ENCODE measurements at regions not wholly inside any gene's neighbourhood (a gene's known extent, or its start where the extent isn't known, plus 50 kb on each side); places are given as distances from the start of the nearest gene placed in this dataset.

- no peak for TF ChIP-seq CTCF (IDR thresholded peaks at IDR 0.05)
- TF ChIP-seq POLR2A (IDR thresholded peaks at IDR 0.05), result no peak
- TF ChIP-seq EP300 (IDR thresholded peaks at IDR 0.05), result no peak
Measured at GRCh38 chr2:150376553-150377335, 110.7 kb downstream of the RND3 start.
